GM19240 (cell line): ENCODE measurements at regions not wholly inside any gene's neighbourhood (a gene's known extent, or its start where the extent isn't known, plus 50 kb on each side); places are given as distances from the start of the nearest gene placed in this dataset.
"Not testable (repeated sequence)": the region's sequence is repeated elsewhere in the genome, so short reads cannot be mapped to it uniquely, and the experiment has no call there.

Source experiments
- DNase-seq: peaks from one replicate; pipeline ENCODE4 v3.0.0; 2011; ENCODE audit warnings: low spot score; ENCODE audit not compliant: insufficient read length

DNA sequence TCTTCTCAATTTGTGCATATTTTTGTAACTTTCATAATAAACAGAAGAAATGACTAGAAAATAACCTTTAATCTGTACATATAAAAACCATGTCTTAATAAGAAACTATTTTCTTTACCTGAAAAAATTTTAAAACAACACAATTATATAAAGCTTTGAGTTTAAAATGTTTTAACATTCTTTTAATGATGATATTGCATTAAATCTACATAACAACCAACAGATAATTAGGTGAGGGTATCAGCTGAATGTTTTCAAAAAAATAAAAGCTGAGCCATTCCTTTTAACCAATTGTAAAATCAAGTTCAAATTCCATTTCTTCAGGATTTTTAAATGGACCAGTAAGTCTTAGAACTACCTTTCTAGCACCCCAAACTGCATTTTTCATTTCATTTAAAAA, 1185.0 kb upstream of the CITED2 start:
- no peak for DNase-seq

DNA sequence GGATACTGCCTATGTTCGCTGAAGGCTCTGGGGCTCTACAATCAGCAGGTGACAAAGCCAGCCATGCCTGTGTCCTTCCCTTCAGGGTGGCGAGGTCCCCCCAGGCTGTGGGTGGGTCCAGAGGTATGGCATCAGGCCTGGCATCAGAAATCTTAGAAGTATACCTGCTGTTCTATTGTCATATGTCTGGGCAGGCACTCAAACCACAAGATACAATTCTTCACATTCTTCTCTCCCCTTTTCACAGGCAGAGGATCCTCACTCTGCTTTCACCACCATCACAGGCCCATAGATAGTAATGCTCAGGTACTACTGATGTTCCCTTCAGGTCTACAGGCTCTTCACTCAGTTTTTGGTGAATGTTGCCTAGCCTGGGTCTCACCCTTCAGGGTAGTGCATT, 1180.0 kb upstream of the CITED2 start:
- DNase-seq, result no peak

DNA sequence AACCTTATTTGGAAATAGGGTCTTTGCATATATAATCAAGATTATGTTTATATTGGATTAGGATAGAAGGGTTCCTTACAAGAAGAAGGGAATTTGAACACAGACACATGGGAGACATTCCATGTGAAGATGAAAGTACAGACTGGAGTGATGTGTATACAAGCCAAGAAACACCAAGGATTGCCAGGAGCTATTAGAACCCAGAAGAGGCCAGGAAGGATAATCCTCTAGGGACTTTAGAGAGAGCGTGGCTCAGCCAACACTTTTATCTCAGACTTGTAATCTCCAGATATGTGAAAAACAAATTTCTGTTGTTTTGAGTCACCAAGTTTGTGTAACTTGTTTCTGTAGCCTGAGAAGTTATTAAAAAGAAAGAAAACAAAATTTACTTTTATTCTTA, 1173.9 kb upstream of the CITED2 start:
- no peak for DNase-seq

DNA sequence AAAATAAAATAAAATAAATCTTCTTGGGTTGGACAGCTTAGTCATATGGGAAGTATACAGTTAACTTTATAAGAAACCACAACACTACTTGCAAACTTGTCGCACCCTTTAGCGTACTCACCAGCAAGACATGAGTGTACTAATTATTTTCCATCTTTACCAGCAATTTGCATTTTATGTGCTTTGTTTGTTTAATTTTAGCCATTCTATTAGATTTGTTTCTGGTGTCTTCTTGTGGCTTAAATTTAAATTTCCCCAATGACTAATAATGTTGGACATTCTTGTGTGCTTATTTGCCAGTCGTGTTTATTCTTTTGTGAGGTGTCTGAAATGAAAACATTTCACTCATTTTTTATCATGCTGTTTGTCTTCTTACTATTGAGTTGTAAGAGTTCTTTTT, 1172.2 kb upstream of the CITED2 start:
- DNase-seq, result no peak

DNA sequence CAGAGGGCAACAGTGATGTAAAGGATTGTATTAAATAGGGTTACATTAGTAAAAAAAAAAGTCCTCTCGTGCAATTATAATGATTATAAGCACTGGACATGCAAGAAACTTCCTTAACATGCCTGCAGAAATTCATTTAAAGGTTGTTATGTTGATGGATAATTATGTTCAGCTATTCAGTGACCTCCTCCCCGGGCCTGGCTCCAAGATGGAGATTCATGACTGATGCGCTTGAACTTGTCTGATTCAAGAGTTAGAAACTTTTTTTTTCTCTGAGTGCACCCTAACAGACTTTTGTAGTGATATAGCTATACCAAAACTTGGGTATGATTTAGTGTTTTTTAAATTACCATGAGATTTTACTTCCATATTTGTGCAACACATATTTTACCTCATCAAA, 1170.0 kb upstream of the CITED2 start:
- no peak for DNase-seq

DNA sequence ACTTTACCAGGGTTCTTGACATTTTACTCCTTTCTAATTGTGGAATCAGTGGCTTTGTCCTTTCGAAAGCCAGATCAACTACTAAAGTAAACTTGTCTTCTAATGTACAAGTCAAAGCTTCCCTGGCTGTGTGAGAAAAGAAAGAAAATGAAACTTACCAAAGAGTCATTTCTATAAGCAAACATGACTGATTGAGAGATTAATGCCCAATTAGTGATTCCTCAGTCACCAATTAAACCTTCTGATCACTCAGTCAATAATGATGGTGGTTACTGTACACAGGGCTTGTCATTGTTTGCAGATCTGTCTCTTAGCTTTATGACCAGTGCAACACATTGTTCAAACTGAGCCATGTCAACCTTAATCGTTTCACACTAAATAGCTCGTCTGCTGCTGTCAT, 1168.4 kb upstream of the CITED2 start:
- DNase-seq, result no peak

DNA sequence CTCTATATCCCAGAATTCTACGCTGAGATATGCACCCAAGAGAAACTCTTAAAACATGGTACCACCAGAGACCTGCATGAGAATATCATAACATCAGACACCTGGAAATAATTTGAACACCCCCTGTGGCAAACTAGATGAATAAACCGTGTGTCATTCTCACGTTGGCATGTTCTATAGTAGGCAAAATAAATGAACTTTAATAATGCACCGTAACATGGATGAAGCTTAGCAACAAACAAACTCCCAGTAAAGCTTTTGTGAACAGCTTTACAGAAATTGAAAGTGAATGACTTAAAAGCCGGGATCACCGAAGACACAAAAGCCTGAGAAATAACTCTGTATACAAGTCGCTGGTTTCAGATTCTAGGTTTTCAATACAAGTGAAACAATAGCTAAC, 1166.8 kb upstream of the CITED2 start:
- no peak for DNase-seq

DNA sequence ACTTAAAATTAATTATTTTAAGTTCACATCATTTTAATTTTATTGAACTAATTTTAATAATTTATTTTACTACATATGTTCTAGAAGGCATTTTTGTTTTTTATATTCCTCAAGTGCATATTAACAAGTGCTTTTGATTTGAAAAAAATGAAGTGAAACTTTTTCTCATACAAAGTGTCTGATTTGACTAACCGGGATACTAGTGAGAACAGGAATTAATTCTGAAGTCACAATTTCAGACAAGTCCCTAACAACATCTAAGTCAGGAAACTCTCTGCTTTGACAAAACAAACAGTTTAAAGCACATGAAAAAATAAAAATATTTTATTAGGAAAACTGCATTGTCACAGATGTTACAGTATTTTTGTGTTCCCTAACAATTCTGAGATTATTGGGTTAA, 1166.3 kb upstream of the CITED2 start:
- no peak for DNase-seq

DNA sequence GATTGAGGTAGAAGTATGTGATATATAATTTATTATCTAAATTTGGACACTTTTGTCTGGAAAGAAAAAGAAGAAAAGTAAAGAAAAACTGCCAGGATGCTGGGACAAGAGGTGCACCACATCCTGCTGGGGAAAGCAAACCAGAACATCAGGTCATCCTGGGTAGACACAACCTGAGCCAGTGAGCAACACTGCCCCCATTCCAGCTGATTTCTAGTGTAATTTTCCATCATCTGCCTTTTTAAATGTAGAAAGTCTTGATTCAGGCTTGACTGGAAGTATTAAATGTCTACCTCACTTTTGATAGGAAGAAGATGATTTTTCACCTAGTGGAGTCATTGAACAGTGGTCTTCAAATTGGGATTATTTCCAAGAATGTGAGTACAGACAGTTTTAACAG, 1164.5 kb upstream of the CITED2 start:
- no peak for DNase-seq

DNA sequence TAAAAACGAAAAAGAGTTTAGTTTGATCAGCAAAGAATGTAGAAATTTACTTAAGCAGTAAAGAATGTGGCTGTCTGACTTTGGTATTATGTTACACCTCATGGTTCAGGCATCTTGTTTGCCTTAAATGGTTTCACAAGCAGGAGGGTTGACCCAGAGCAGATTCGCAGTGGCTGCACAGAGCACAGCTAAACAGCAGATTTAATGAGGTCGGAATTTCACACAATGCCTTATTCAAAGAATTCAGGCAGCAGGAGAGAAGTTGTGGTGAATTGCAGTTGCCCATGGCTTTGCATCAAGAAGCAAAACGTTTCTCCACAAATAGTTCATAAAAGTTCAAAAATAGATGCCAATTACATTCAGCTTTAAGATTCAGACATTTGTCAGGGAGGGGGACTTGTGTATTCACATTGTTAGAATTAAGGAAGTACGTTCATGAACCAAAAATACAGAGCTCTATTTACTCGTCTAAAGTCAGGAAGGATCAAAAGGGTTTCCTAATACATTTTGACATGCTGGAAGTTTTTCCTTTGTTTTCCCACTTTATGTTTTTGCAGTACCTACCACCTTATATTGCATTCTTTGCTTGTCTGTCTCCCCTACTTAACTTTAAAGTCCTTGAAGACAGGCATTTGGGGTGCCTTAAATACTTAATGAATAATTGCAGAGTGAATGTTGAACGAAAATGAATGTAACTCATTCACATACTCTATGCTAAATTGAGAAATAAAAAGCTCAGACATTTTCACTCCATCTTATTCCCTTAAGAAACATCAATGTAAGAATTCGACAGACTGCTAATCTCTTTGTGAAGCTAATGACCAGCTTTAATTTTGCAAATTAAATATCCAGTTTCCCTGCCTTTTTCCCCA, 1163.6 kb upstream of the CITED2 start:
- no peak for DNase-seq

DNA sequence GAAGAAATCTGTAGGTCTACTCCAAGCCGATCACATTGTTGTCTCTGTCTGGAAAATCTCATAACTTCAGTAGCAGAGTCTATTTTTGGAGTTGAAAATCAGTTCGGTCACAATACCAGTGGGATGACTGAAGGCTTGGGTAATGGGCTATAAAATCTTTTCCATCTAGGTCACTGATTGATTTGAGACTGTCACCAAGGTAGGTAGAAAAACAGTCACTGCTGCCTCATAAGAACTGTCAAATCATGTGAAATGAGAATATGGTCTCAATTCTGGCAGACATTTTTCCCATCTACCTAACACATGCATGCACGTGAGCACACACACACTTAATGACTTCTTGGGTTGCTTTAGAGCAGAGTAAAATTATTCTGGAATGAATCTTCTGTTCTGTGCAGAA, 1162.8 kb upstream of the CITED2 start:
- DNase-seq, result no peak

DNA sequence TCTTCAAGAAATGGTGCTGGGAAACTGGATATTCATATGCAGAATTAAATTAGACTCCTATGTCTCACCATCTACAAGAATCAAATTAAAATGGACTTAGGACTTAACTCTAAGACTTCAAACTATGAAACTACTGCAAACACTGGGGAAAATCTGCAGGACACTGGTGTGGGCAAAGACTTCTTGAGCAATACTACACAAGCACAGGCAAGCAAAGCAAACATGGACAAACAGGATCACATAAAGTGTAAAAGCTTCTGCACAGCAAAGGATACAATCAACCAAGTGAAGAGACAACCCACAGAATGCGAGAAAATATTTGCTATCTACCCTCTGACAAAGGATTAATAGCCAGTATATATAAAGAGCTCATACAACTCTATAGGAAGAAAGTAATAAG, 1161.1 kb upstream of the CITED2 start:
- no peak for DNase-seq

DNA sequence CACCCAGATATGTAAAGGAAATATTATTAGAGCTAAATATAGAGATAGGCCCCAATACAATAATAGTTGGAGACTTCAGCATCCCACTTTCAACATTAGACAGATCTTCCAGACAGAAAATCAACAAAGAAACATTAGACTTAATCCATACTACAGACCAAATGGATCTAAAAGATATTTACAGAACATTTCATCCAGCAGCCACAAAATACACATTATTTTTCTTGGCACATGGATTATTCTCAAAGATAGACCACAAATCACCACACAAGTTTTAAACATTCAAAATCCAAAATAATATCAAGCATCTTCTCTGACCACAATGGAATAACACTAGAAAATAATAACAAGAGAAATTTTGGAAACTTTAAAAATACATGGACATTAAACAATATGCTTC, 1159.1 kb upstream of the CITED2 start:
- DNase-seq, result no peak

DNA sequence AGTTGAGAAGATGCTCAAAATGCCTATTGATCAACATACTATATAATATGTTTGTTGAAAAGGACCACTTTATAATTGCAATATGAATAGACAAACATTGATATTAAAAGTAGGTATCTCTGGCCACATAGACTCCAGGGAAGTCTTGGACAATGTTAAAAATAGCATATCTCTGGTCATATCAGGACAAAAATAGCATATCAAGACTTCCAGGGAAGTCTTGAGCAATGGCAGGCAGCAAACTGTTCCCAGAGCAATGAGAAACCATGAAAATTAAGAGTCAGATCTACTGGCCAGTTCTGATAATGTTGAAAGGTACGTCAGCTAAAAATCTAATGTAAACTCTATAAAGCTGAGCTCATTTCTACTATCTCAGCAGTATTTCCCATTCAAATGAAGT, 1130.3 kb upstream of the CITED2 start:
- no peak for DNase-seq

DNA sequence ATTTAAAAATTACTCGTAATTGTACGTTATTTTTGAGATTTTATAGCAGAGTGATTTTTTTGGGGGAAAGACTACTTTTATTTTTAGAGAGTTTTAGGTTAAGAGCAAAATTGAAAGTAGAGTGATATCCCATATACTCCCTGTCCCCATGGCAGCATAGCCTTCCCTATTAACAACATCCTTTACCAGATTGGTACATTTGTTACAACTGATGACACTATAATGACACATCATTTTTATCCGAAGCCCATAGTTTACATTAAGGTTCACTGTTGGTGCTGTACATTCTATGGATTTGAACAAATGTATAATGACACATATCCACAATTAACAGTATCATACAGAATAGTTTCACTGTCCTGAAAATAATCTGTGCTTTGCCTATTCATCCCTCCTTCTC, 1126.4 kb upstream of the CITED2 start:
- no peak for DNase-seq

DNA sequence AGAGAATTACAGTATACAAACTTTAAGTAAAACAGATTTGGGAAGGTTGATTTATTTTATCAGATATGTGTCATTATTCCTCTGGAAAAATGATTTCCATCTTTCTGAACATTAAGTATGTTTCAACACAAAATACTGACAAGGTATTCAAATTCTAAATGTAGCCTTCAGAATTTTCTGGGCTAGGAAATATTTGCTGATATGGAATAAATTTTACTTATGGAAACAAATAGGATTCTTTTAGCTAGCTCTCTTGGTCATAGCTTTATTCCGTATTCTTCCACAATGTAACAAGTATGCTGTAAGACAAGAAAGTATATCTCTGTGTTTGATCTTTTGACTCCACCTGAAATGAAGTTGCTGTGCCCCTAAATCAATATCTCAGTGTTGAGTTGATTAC, 1125.2 kb upstream of the CITED2 start:
- no peak for DNase-seq

DNA sequence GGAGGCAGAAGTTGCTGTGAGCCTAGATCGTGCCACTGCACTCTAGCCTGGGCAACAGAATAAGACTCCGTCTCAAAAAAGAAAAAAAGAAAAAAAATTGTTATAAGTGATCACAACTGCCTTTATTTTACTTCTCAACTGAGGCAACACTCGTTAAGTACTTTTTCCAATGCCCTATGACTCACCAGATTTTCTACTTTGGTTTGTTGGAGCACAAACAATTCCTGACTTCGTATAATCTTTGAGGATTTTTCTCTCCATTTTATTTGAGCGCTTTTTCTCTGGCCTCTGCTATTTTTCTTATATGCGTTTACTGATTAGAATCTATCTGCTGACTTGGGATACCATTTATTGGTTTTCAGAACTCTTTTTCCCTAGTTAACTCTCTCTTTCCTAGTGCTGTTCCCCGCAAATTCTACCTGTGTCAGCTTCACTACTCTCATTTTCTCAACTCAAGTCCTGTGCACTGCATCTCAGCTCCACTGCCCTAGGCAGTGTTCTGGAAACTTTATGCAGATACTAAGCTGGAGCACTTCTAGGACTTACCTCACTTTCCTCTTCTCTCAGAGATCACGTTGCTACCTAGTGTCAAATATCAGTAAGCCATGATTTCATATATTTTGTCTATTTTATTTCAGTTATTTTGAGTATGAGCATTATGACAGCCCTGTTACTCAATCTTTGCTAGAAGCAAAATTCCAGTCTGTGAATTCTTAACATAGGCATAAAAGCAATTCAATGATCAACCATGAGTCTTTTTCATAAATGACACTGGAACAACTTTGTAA, 1120.1 kb upstream of the CITED2 start:
- no peak for DNase-seq

DNA sequence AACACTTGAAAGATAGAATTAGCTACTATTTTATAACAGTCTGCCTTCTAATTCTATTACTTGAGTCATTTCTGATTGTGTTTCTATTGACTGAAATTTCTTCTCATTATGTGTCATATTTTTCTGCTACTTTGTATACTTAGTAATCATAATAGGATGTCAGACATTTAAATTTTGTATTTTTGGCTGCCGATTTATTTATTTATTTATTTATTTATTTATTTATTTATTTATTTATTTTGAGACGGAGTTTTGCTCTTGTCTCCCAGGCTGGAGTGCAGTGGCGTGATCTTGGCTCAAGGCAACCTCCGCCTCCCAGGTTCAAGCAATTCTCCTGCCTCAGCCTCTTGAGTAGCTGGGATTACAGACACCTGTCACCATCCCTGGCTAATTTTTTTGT, 1119.0 kb upstream of the CITED2 start:
- not testable (repeated sequence) for DNase-seq

DNA sequence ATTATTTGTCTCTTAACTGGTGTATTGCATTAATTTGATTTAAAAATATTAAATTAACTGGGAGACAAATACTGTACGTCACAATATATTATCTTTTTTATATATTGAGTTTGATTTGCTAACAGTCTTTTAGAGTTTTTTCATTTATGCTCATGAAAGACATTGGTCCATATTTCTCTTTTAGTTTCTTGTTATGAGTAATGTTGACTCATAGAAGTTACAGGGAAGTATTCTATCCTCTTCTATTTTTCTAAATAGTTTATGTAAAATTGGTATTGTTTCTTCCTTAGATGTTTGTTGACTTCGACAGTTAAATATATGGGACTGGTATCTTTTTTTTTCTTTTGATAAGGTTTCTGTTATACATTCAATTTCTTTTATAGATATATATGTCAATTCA, 1115.6 kb upstream of the CITED2 start:
- DNase-seq, result no peak

DNA sequence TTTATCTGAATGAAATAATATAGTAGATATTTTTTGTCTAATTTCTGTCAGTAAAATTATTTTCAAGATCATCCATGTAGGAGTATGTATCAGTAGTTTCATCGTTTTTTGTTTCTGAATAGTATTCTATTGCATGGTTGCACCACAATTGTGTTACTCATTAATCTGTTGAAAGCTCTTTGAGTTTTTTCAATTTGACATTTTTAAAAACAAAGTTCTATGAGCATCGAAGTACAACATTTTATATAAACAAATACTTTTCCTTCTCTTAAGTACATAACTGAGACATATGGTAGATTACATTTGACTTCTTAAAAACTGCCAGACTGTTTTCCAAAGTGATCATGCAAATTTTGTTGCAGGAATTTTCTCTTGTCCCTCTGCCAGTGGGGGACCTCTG, 1113.1 kb upstream of the CITED2 start:
- no peak for DNase-seq

DNA sequence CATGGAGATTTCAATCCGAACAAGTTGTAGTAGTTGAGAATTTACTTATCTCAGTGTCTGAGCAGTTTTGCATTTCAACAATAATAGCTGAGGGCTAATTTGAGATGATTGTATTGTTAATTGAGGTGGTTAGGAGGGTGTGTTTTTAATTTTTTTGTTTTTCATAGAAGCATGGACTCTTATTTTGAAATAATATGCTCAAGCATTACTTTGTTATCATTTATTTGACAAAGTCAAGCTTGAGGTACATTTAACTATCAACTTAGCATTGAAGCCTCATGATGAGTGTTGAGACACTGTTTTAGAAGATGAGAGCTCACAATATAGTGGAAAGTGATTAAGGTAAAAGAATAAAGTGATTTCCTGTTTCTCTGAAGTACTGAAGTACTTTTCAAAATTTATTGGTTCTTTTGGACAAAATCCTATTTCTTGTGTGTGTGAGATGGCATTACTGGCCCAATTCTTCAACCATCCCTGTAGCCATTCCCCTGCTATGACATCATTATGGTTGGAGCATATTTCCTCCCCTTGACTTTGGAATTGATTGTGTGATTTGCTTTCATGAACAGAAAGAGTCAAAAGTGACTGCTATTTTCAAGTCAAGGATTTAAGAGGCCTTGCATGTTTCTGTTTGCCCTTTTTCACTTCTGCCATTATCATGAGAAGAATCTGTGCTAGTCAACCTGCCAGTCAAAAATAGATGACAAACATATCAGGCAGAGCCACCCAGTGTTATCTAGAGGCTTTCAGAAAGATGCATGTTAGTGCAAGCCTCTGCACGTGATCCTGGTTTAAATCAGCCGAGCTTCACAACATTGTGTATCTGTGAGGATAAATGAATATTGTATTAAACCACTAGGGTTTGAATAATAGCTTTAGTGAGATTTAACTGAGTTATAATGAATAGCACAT, 1112.3 kb upstream of the CITED2 start:
- DNase-seq, result no peak
